ENCODE measurements at regions not wholly inside any gene's neighbourhood (a gene's known extent, or its start where the extent isn't known, plus 50 kb on each side); places are given as distances from the start of the nearest gene placed in this dataset.

DNA sequence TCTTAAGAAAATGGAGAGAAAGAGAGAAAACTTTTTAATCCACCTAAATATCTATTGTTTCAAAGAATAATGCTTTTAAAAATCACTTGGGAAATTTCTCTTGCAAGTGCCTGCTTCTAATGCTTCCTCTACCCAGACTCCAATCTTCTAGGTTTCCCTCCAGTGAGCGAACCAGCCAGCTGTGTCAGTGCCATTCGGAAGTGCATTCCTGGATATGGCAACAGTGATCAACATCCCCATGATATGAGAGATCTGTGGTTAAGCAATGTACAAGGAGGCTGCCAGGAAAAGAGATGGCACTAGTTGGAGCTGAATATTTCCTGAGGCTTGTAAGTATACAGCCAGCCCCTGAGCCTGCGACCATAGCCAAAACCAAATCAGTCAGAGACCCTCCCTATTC is 53.3 kb upstream of the KCNMB2 start:
- DNase-seq (ENCODE audit: insufficient read length, low spot score) (no peak), FAIRE-seq (no peak)
- TF ChIP-seq CTCF (IDR thresholded peaks at IDR 0.05; ENCODE audit: insufficient read depth, missing control alignments): no peak

DNA sequence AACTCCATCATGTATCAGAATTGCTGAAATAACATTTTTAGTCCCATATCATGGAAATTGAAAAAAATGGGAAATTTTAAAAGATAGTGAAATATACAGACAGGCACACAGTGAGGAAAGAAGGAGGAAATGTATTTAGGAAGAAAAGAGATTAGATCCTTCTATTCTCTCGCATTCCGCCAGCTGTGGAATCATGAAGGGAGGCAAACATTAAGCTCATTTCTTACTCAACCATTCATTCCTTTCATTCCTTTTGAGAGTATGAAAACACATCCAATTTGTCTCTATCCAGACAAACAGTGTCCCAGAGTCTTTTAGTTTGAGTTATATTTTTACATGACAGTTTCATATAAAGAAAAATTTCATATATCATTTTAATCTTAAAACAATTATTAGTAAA is 52.5 kb upstream of the KCNMB2 start:
- no peak for TF ChIP-seq CTCF (IDR thresholded peaks at IDR 0.05; ENCODE audit: insufficient read depth, missing control alignments)
- FAIRE-seq (no peak), DNase-seq (ENCODE audit: insufficient read length, low spot score) (no peak)

GRCh38 chr3:178485756-178486155 is 50.5 kb upstream of the KCNMB2 start:
- TF ChIP-seq CTCF (IDR thresholded peaks at IDR 0.05; ENCODE audit: insufficient read depth, missing control alignments): no peak
- DNase-seq (ENCODE audit: insufficient read length, low spot score) (no peak), FAIRE-seq (no peak)
